HG02885 (cell line): ENCODE measurements at regions not wholly inside any gene's neighbourhood (a gene's known extent, or its start where the extent isn't known, plus 50 kb on each side); places are given as distances from the start of the nearest gene placed in this dataset.
A peak's percentile ranks its signal among the peaks of the same experiment; 100 is the strongest.

Source experiments
- ATAC-seq: cut with Tn5 transposase; IDR thresholded peaks from one replicate; pipeline ENCODE4 v1.9.1; 2021; ENCODE audit warnings: mild to moderate bottlenecking; ENCODE audit not compliant: unreplicated experiment, poor library complexity

GRCh38 chr3:99145031-99145430 lies 243.5 kb upstream of the DCBLD2 start:
- no peak for ATAC-seq

DNA sequence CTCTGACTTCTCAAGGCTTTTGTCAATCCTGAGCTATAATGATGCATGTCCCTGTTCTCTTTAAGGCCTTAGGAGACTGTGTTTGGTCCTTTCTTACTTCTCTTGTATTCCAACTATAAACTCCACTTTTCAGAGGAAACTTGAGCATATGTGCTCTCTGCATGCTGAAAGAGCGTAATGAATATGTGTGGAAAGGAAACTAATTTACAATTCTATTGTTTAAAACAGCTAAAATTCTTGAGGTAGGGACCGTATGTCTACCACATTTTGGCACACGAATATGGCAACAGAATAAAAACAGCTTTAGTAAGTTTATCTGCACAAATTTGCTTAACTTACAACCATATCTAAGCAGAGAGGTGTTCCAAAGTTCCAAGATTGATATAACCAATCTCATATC lies 242.0 kb upstream of the DCBLD2 start:
- no peak for ATAC-seq

DNA sequence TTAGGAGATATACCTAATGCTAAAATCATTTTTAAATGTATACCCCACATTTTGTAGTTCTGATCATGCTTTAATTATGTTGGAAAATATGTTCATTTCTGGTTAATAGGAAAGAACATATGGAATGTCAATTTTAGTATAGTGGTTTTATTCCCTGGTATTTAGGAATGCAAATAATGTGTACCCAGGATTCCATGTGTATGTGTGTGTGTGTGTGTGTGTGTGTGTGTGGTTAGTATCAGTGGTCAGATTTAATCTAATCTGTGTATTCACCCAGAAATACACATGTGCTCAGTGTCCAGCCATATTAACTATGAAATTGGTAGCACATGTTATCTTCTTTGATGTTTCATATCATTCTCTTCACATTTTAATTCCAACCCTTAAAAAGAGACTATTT lies 233.5 kb upstream of the DCBLD2 start:
- ATAC-seq: no peak

GRCh38 chr3:99131876-99132275 lies 230.4 kb upstream of the DCBLD2 start:
- ATAC-seq: no peak

DNA sequence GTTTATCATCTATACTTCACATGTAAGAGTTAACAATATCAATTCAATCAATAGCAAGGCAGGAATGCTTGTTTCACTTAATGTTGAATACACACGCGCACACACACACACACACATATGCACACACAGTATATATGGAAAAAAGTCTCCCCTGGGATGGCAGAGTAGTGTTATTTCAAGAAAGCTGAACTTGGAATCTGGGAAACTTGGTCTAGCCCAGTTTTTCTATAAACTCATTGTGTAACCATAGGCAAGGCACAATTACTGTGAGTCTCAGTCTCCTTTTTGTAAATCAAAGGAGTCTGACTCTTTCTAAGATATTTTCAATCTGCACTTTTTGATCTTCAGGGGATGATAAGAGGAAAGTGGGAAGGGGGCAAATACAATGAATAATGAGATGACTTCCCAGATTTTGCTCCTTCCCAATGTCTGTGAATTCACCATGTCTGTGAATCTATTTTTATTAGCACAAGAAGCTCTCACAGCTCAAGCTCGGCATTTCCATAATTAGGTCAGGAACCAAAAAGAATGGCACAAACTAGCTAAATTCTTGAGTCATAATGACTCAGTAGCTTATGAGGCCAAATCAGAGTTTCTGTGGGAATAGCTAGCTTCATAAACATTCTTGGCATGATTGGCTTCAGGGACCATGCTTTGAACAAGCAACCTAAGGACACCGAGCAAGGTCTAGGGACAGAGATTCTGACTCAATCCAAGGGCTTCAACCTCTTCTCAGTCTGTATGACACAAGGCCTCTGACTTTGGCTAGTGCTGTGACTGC lies 227.4 kb upstream of the DCBLD2 start:
- ATAC-seq: no peak

DNA sequence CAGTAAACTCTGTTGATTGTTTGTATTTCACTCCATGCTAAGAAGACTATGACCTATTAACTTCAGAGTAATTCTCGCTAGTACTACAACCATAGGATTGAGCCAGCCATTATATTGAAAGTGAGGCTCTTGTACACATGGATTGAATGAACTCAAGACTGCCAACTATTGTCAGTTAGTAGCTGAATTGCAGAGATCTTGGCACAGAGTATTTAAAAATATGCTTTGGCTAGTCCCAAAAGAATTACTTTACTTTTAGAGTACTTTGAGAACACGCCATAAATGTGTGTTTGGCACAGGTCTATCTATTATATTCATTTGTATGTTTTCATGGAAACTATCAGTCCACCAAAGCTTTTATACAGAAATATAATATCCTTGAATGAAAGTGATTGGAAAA lies 226.7 kb upstream of the DCBLD2 start:
- no peak for ATAC-seq

DNA sequence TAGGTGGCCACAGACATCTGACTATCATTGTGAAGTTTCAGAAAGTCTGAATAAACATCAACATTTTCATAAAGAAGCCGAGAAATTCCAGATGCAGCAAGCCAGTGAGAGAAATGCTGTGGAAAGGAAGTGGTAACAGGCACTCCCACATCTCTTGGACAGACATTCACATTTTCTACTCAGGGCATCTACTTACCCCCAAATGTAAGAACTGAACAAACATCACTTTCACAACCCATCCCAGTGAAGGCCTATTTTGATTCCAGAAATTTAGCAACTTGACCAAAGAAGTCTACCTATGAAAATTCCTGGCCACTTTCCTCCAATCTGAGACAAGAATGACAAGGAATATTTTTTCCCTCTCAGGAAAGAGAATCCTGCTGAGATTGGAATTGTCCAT lies 224.8 kb upstream of the DCBLD2 start:
- no peak for ATAC-seq

DNA sequence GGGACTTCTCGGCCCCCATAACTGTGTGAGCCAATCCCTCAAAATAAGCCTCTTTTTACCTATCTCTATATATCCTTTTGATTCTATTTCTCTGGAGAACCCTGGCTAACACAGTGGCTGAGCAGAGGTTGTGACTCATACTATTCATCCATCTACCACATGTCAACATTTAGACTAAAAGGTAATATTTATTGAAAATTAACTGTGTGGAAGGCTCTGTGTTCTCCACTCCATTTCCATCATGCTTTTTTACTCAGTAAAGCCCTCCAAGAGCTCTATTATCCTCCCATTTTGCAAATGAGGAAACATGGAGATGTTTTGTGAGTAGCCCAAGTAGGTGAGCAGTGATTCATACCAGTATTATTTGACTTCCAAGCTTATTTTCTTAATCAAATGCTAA lies 217.9 kb upstream of the DCBLD2 start:
- ATAC-seq: no peak

DNA sequence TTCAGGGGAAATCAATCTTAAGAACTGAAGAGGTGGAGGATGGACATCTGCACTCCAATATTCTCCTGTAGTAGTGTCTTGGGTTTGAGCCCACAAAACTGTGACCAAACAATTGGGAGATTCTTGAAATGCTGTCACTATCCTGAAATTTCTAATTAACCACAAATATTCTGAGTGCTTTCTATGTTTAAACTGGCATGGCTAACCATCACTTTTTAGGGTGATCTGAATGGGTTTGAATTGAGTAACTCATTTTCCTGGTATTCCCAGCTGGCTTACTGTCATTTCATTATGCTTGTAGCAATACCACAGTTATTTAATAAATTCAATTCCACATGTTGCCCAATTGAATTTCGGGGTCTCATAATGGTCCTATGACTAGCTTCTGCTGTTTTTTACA lies 216.9 kb upstream of the DCBLD2 start:
- no peak for ATAC-seq

- peak; percentile 58 for ATAC-seq
These were observed 213.2 kb upstream of the DCBLD2 start for GRCh38 chr3:99114565-99115291.

DNA sequence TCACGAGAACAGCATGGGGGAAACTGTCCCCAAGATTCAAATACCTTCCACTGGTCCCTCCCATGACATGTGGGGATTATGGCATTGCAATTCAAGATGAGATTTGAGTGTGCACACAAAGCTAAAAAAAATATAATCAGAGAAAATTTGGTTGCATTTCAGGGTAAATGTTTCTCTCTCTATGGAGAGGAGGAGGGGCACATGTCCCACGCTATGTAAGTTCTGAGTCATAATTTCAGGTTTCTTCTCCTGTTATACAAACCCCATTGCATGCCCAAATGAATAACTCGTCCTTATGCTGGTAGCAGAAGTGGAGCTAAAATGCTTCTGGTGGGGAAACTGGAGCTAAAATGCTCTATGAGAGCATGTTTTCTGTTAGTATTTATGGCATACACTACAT lies 209.7 kb upstream of the DCBLD2 start:
- ATAC-seq: no peak

DNA sequence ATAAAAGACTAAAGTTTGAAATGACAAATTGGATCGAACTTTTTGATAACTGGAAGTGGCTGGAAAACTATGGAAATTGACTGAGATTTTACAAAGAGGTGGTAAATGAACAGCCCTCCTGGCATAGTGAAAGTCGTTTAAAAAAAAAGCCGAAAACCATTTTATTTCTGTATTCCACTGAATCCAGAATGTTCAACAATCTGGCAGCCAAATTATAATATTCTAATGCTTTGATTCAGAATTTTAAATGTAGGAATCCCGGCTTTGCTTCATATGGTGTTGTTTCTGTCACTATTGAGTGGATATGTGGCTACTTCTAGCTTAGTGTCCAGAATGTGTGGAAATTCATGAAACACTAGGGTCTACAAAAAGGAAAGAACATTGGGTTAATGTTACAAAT lies 208.9 kb upstream of the DCBLD2 start:
- ATAC-seq: no peak

DNA sequence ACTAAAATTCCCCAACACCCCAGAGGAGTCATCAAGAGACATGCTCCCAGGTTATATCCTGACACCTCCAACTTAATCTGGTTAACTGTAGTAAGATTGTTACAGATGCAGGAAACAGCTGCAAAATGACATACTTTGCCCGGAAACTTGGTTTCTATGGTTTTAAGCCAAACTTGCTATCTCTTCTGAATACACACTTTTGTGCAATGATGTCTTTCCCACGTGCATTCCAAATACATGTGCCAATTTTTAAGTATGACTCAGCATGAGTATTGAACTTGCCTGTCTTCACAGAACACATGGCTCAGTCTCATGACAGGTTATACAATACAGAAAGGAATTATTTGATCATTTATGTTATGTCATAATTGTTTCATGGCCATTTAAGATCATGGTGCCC lies 207.0 kb upstream of the DCBLD2 start:
- ATAC-seq: no peak

GRCh38 chr3:99094606-99095005 lies 193.1 kb upstream of the DCBLD2 start:
- no peak for ATAC-seq

DNA sequence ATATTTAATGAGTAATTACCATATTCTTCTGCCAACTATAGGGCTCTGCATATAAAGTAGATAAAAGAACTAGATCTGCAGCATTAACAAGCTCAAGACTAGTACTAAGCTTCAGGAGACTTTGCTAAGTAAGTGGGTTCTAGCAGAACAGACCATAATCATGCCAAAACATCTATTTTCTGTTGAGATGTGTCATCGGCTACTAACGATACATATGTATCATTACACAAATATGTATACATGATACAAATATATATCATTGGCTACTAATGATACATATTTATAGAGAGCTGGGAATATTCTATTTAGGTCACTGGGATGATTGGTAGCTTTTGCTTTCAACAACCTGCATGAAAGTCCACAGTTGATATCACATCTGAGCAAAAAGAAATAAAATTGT lies 185.8 kb upstream of the DCBLD2 start:
- no peak for ATAC-seq

GRCh38 chr3:99084826-99085225 lies 183.3 kb upstream of the DCBLD2 start:
- ATAC-seq: no peak

DNA sequence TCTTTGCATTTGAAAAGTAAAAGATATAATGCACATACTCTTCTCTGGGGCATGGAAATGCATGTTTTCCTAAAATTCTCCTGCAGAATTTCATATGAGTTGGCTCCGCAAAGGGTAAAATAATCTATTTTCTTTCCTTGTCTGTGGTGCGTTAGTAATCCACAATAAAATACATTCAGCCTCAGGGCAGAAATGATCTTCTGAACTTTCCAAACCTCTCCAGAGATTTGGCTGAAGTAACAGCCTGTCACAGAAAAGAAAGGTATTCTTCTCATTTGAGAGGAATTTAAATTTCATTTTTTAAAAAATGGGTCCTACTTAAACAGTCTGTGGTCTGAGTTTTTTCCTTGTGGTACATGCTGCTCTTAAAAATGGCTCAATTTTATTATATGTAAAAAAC lies 182.7 kb upstream of the DCBLD2 start:
- no peak for ATAC-seq

DNA sequence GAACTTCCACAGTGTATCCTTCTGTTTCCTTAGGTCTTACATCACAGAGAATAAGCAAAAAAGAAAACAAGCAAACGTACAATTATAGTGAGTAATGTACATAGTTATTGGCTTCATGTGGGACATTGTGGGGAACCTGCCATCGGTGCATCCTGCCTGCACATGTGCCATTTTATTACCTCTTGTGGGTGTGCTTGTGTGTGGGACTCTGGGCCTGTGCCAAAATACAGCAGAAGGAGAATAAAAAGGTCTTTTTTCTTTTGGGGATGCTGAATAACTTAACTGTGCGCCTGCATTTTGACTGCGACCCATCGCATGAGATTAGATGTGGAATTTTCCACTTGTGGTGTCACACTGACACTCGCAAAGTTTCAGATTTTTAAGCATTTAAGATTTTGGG lies 169.6 kb upstream of the DCBLD2 start:
- no peak for ATAC-seq

DNA sequence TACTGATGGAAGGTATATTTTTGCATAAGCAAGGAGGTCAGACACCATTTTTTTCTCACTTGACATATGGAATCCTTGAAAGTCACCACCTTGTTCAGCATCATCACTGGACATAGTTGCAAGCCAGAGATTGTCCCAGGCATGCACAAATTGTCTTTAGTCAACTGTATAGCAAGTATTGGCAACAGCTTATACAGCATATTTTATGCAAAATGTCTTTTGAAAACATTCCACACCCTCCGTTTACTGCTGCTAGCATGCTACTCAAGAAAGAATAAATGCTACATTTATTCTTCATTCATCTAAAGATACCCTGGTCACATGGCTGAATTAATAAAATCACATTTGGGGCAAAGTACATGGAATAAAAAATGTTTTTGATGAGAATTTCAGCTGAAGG lies 168.5 kb upstream of the DCBLD2 start:
- no peak for ATAC-seq

DNA sequence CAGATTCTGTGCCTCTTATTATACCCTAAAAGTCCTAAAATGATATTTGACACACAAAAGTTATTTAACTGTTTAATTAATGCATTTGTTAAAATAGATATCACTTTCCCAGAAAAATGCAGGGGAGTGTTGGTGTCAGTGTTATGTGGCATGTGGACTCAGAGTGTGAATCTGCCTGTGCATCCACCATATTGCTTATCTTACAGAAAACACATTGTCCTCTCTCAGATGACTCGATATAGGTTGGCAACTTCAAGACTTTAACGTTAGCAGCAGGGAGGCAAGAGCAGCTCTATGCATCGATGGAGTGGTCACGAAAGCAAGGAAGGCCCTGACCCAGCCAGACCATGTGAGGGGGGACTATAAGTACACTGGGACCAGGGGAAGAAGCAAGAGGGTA lies 165.4 kb upstream of the DCBLD2 start:
- ATAC-seq: no peak

DNA sequence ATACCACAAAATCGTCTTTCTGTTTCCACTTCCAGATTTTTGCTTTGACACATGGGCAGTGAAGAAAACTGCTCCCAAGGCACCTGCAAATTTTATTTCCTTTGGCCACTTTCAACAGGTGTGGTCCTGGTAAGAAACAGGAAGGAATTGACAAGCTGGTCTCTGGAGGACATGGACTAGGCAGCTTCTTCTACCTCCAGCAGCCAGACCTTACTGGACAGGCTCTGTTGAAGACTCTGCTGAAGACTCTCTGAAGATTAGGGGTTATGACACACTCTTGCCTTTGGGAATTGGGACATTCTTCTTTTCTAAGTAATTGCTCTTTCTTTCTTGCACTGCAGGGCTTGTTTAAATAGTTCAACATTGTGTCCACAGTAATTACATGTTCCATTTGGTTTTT lies 147.7 kb upstream of the DCBLD2 start:
- ATAC-seq: no peak

GRCh38 chr3:99041747-99042146 lies 140.3 kb upstream of the DCBLD2 start:
- no peak for ATAC-seq
